ENCODE measurements at regions not wholly inside any gene's neighbourhood (a gene's known extent, or its start where the extent isn't known, plus 50 kb on each side); places are given as distances from the start of the nearest gene placed in this dataset.

GRCh38 chr1:30376054-30376697, 347.2 kb downstream of the MATN1 start:
- TF ChIP-seq ARNT (IDR thresholded peaks at IDR 0.05), result no peak
- no peak for TF ChIP-seq L3MBTL2 (conservative IDR thresholded peaks at IDR 0.05)
- no peak for TF ChIP-seq SP1 (IDR thresholded peaks at IDR 0.05)
- no peak for TF ChIP-seq LEF1 (IDR thresholded peaks at IDR 0.05; ENCODE audit: borderline replicate concordance)
- CTCF ChIA-PET, result no interaction called here
- POLR2A ChIA-PET, result interaction anchor here (0.7 kb wide), 1 partner anchor 91 kb away, joined by 3 read pairs; no protein-coding TSS in a partner anchor
- DNase-seq (ENCODE audit: extremely low spot score), result no peak

GRCh38 chr1:30375156-30375555, 348.2 kb downstream of the MATN1 start:
- ChIA-PET POLR2A (no interaction called here), CTCF (no interaction called here)
- DNase-seq (ENCODE audit: extremely low spot score), result no peak
- TF ChIP-seq NFRKB (IDR thresholded peaks at IDR 0.05), result no peak
- no peak for TF ChIP-seq CTBP1 (IDR thresholded peaks at IDR 0.05; ENCODE audit: borderline replicate concordance)
- no peak for TF ChIP-seq TARDBP (IDR thresholded peaks at IDR 0.05)
- TF ChIP-seq ZNF384 (IDR thresholded peaks at IDR 0.05), result no peak
- TF ChIP-seq ARNT (IDR thresholded peaks at IDR 0.05), result no peak
- no peak for TF ChIP-seq SP1 (IDR thresholded peaks at IDR 0.05)
- TF ChIP-seq FOXK2 (IDR thresholded peaks at IDR 0.05), result no peak
- no peak for TF ChIP-seq SUZ12 (IDR thresholded peaks at IDR 0.05)
- TF ChIP-seq BHLHE40 (IDR thresholded peaks at IDR 0.05; ENCODE audit: borderline replicate concordance), result no peak
- no peak for TF ChIP-seq L3MBTL2 (conservative IDR thresholded peaks at IDR 0.05)
- TF ChIP-seq LEF1 (IDR thresholded peaks at IDR 0.05; ENCODE audit: borderline replicate concordance), result no peak

GRCh38 chr1:30374400-30375070, 348.9 kb downstream of the MATN1 start:
- no peak for DNase-seq (ENCODE audit: extremely low spot score)
- ChIA-PET POLR2A (no interaction called here), CTCF (no interaction called here)
- TF ChIP-seq PKNOX1 (IDR thresholded peaks at IDR 0.05) (no peak), SUZ12 (IDR thresholded peaks at IDR 0.05) (no peak), ZNF384 (IDR thresholded peaks at IDR 0.05) (no peak), LEF1 (IDR thresholded peaks at IDR 0.05; ENCODE audit: borderline replicate concordance) (no peak), SP1 (IDR thresholded peaks at IDR 0.05) (no peak), FOXK2 (IDR thresholded peaks at IDR 0.05) (no peak)

- no peak for DNase-seq (ENCODE audit: extremely low spot score)
- ChIA-PET CTCF (no interaction called here), POLR2A (no interaction called here)
- TF ChIP-seq FOXK2 (IDR thresholded peaks at IDR 0.05), result no peak
- TF ChIP-seq ZNF384 (IDR thresholded peaks at IDR 0.05), result no peak
- TF ChIP-seq ELF4 (IDR thresholded peaks at IDR 0.05), result no peak
- no peak for TF ChIP-seq FOXM1 (IDR thresholded peaks at IDR 0.05; ENCODE audit: borderline replicate concordance)
- TF ChIP-seq L3MBTL2 (conservative IDR thresholded peaks at IDR 0.05), result no peak
- TF ChIP-seq TARDBP (IDR thresholded peaks at IDR 0.05), result no peak
- no peak for TF ChIP-seq PKNOX1 (IDR thresholded peaks at IDR 0.05)
- no peak for TF ChIP-seq SP1 (IDR thresholded peaks at IDR 0.05)
- no peak for TF ChIP-seq LEF1 (IDR thresholded peaks at IDR 0.05; ENCODE audit: borderline replicate concordance)
- no peak for TF ChIP-seq BHLHE40 (IDR thresholded peaks at IDR 0.05; ENCODE audit: borderline replicate concordance)
- TF ChIP-seq HDGF (IDR thresholded peaks at IDR 0.05; ENCODE audit: borderline replicate concordance), result no peak
- no peak for TF ChIP-seq CTBP1 (IDR thresholded peaks at IDR 0.05; ENCODE audit: borderline replicate concordance)
- TF ChIP-seq NFRKB (IDR thresholded peaks at IDR 0.05), result no peak
- TF ChIP-seq ARNT (IDR thresholded peaks at IDR 0.05), result no peak
- no peak for TF ChIP-seq FOXA1 (IDR thresholded peaks at IDR 0.05)
Measured at GRCh38 chr1:30373471-30374399, 349.6 kb downstream of the MATN1 start.

GRCh38 chr1:30372792-30373433, 350.5 kb downstream of the MATN1 start:
- TF ChIP-seq PKNOX1 (IDR thresholded peaks at IDR 0.05) (peak; percentile 41; the same call in 1 of the 2 replicates), CTBP1 (IDR thresholded peaks at IDR 0.05; ENCODE audit: borderline replicate concordance) (no peak)
- DNase-seq (ENCODE audit: extremely low spot score), result no peak
- ChIA-PET POLR2A (no interaction called here), CTCF (no interaction called here)
